WTC11 (cell line): ENCODE measurements at regions not wholly inside any gene's neighbourhood (a gene's known extent, or its start where the extent isn't known, plus 50 kb on each side); places are given as distances from the start of the nearest gene placed in this dataset.

Experiments used
- ATAC-seq: fragments of 200-7000 bp; cut with Tn5 transposase; 2 replicates; pipeline ENCODE4 v1.10.0; 2021; ENCODE audit warnings: mild to moderate bottlenecking, moderate library complexity
- CTCF ChIA-PET: fragments of 300-600 bp; sonication (Branson Sonifier 250); formaldehyde crosslinking; loops from one replicate; lab custom pipeline; 2021; ENCODE audit warnings: antibody characterized with exemption; lab: Charles Lee
- POLR2A ChIA-PET: fragments of 350-600 bp; sonication (Branson Sonifier 250); formaldehyde crosslinking; loops from one replicate; lab custom pipeline; 2021; ENCODE audit warnings: antibody characterized with exemption; lab: Charles Lee
- DNase-seq: peaks from one replicate; pipeline ENCODE4 v3.0.0; 2021; ENCODE audit warnings: low spot score
- H3K27ac Mint-ChIP-seq: 2 replicates; pipeline ENCODE4 v1.8.0; 2021; ENCODE audit warnings: mixed read lengths
- H3K27me3 Mint-ChIP-seq: 2 replicates; pipeline ENCODE4 v1.8.0; 2021; ENCODE audit warnings: low read depth, mild to moderate bottlenecking, moderate library complexity, mixed read lengths
- H3K36me3 Mint-ChIP-seq: 2 replicates; pipeline ENCODE4 v1.8.0; 2021; ENCODE audit warnings: mixed read lengths
- H3K4me1 Mint-ChIP-seq: 2 replicates; pipeline ENCODE4 v1.8.0; 2022; ENCODE audit warnings: mixed read lengths
- H3K4me3 Mint-ChIP-seq: 2 replicates; pipeline ENCODE4 v1.8.0; 2021; ENCODE audit warnings: mild to moderate bottlenecking, moderate library complexity, mixed read lengths
- H3K9me3 Mint-ChIP-seq: 2 replicates; pipeline ENCODE4 v1.8.0; 2021; ENCODE audit warnings: mixed read lengths
- ARID4B ChIP-seq: sonication (generic); formaldehyde crosslinking; IDR thresholded peaks from 2 replicates; pipeline ENCODE4 v1.8.0; 2023; ENCODE audit warnings: missing genetic modification reagents, mild to moderate bottlenecking, borderline replicate concordance
- ATF6 ChIP-seq: sonication (generic); formaldehyde crosslinking; IDR thresholded peaks from 2 replicates; pipeline ENCODE4 v1.8.1; 2023; ENCODE audit warnings: mild to moderate bottlenecking, missing genetic modification reagents
- GTF2I ChIP-seq: fragments of 250-450 bp; sonication (Bioruptor Pico); conservative IDR thresholded peaks from 2 replicates; pipeline ENCODE4 v1.4.0; 2021; ENCODE audit warnings: mild to moderate bottlenecking
- MXD4 ChIP-seq: fragments of 250-450 bp; sonication (Bioruptor Pico); IDR thresholded peaks from 2 replicates; pipeline ENCODE4 v1.8.0; 2021; ENCODE audit warnings: mild to moderate bottlenecking, moderate library complexity, borderline replicate concordance
- MYBL2 ChIP-seq: sonication (generic); formaldehyde crosslinking; IDR thresholded peaks from 2 replicates; pipeline ENCODE4 v1.8.1; 2023; ENCODE audit warnings: mild to moderate bottlenecking, moderate library complexity, missing genetic modification reagents
- NR1H2 ChIP-seq: sonication (generic); formaldehyde crosslinking; IDR thresholded peaks from 2 replicates; pipeline ENCODE4 v1.9.0; 2021; ENCODE audit warnings: mild to moderate bottlenecking, moderate library complexity, missing genetic modification reagents
- TCF7 ChIP-seq: sonication (generic); formaldehyde crosslinking; IDR thresholded peaks from 2 replicates; pipeline ENCODE4 v1.8.0; 2022; ENCODE audit warnings: mild to moderate bottlenecking, low read depth, missing genetic modification reagents, moderate library complexity
- ZNF232 ChIP-seq: sonication (generic); formaldehyde crosslinking; IDR thresholded peaks from 2 replicates; pipeline ENCODE4 v1.8.0; 2022; ENCODE audit warnings: mild to moderate bottlenecking, missing genetic modification reagents

GRCh38 chr1:102047724-102048123, 51.0 kb upstream of the OLFM3 start:
- H3K4me3 Mint-ChIP-seq: no peak overlapping the region
- ChIA-PET CTCF (no interaction called here), POLR2A (no interaction called here)
- no peaks in the 10 kb centered on the region for H3K4me1 Mint-ChIP-seq
- ATAC-seq: no peak
- no peaks in the 10 kb centered on the region for H3K36me3 Mint-ChIP-seq
- H3K27me3 Mint-ChIP-seq: no peaks in the 10 kb centered on the region
- H3K27ac Mint-ChIP-seq: no peak overlapping the region
- no peak for DNase-seq
- no peak for TF ChIP-seq GTF2I (CRISPR knock-in tag)
- no peak for TF ChIP-seq MXD4 (CRISPR knock-in tag)
- TF ChIP-seq ZNF232 (CRISPR knock-in tag): no peak
- no peak for TF ChIP-seq ARID4B
- TF ChIP-seq NR1H2 (CRISPR knock-in tag): no peak
- no peak for TF ChIP-seq ATF6 (CRISPR knock-in tag)
- no peak for TF ChIP-seq MYBL2
- no peak for TF ChIP-seq TCF7 (CRISPR knock-in tag)
- no peaks in the 10 kb centered on the region for H3K9me3 Mint-ChIP-seq
